CD4-positive, alpha-beta memory T cell (primary cell): ENCODE measurements at regions not wholly inside any gene's neighbourhood (a gene's known extent, or its start where the extent isn't known, plus 50 kb on each side); places are given as distances from the start of the nearest gene placed in this dataset.
A peak's percentile ranks its signal among the peaks of the same experiment; 100 is the strongest.

Source experiments
- CTCF ChIA-PET: fragments of 350-600 bp; sonication (Branson Sonifier 250); formaldehyde crosslinking; loops from one replicate; lab custom pipeline; 2021; ENCODE audit warnings: inconsistent platforms; ENCODE audit not compliant: partially characterized antibody; lab: Charles Lee
- POLR2A ChIA-PET: fragments of 350-600 bp; sonication (Branson Sonifier 250); formaldehyde crosslinking; loops from one replicate; lab custom pipeline; 2021; ENCODE audit not compliant: partially characterized antibody; lab: Charles Lee
- DNase-seq, 5 donors: peaks; one replicate each; pipeline versions ENCODE4 v3.0.0 to v3.0.0-alpha.2; 2020 to 2022; ENCODE audit warnings: mixed read lengths in 1 of 5
- H3K27ac ChIP-seq: one replicate; pipeline ENCODE4 v1.7.0; 2013; ENCODE audit warnings: low read depth, low read length
- H3K27me3 ChIP-seq: 2 replicates; pipeline ENCODE4 v1.7.0; 2013; ENCODE audit warnings: mild to moderate bottlenecking, low read length, moderate library complexity; ENCODE audit not compliant: insufficient read depth
- H3K36me3 ChIP-seq: 2 replicates; pipeline ENCODE4 v1.7.0; 2013; ENCODE audit warnings: mild to moderate bottlenecking, low read length, moderate library complexity; ENCODE audit not compliant: insufficient read depth
- H3K4me1 ChIP-seq: 2 replicates; pipeline ENCODE4 v1.7.0; 2013; ENCODE audit warnings: mild to moderate bottlenecking, low read length, moderate library complexity; ENCODE audit not compliant: insufficient read depth
- H3K4me3 ChIP-seq, 2 donors: one replicate each; pipeline ENCODE4 v1.7.0; 2013; ENCODE audit warnings: low read length in 2 of 2, mild to moderate bottlenecking in 1 of 2
- H3K9me3 ChIP-seq, 2 donors: one replicate each; pipeline ENCODE4 v1.7.0; 2013; ENCODE audit warnings: low read length in 2 of 2, control low read depth in 1 of 2; ENCODE audit not compliant: control insufficient read depth in 1 of 2
- H3K27ac Mint-ChIP-seq, 7 donors: one replicate each; pipeline ENCODE4 v1.8.0; 2020 to 2021; ENCODE audit warnings: mixed read lengths in 7 of 7, mild to moderate bottlenecking in 6 of 7, inconsistent platforms in 3 of 7, moderate library complexity in 3 of 7
- H3K27me3 Mint-ChIP-seq, 2 donors: one replicate each; pipeline ENCODE4 v1.8.0; 2020 to 2021; ENCODE audit warnings: mixed read lengths in 2 of 2
- H3K36me3 Mint-ChIP-seq, 2 donors: one replicate each; pipeline ENCODE4 v1.8.0; 2020 to 2021; ENCODE audit warnings: mixed read lengths in 2 of 2, inconsistent platforms in 1 of 2, mild to moderate bottlenecking in 1 of 2
- H3K4me1 Mint-ChIP-seq, 4 donors: one replicate each; pipeline ENCODE4 v1.8.0; 2020 to 2021; ENCODE audit warnings: mixed read lengths in 4 of 4, mild to moderate bottlenecking in 1 of 4
- H3K4me3 Mint-ChIP-seq, 8 donors: one replicate each; pipeline ENCODE4 v1.8.0; 2020 to 2021; ENCODE audit warnings: mixed read lengths in 8 of 8, mild to moderate bottlenecking in 7 of 8, moderate library complexity in 6 of 8, inconsistent platforms in 3 of 8
- H3K9me3 Mint-ChIP-seq, 8 donors: one replicate each; pipeline ENCODE4 v1.8.0; 2020 to 2021; ENCODE audit warnings: mixed read lengths in 8 of 8, mild to moderate bottlenecking in 5 of 8, inconsistent platforms in 3 of 8, moderate library complexity in 1 of 8
- intact Hi-C: fragments of 100-400 bp; cut with micrococcal nuclease; formaldehyde crosslinking; loops from one replicate; pipeline ENCODE4 v1.15.1; 2023

- DNase-seq, result no peak
Measured at GRCh38 chr10:3853547-3854303, 68.7 kb upstream of the KLF6 start.

GRCh38 chr10:3853016-3853415 is 68.0 kb upstream of the KLF6 start:
- Histone ChIP-seq H3K4me1 (peaks cover 29% of the 10 kb centered on the region), H3K9me3 (no peaks in the 10 kb centered on the region), H3K36me3 (no peaks in the 10 kb centered on the region), H3K27ac (peak overlapping the region; percentile 55), H3K4me3 (no peak overlapping the region), H3K27me3 (no peaks in the 10 kb centered on the region)
- Mint-ChIP-seq H3K36me3 (no peaks in the 10 kb centered on the region), H3K27ac (peak overlapping the region; percentile 50 to 97 (median 70)), H3K4me3 (no peak overlapping the region), H3K27me3 (no peaks in the 10 kb centered on the region), H3K9me3 (peaks cover 0 to 2% (median 0%) of the 10 kb centered on the region in 8 donors), H3K4me1 (peaks cover 15 to 45% (median 30%) of the 10 kb centered on the region in 4 donors)
- intact Hi-C loops, result no loop called here
- ChIA-PET POLR2A (interaction anchor here (0.6 to 10.1 kb wide), 18 partner anchors 14 to 227 kb away, joined by 3 to 253 read pairs (median 8); partner anchors contain the start of gene KLF6), CTCF (interaction anchor here (0.9 kb wide), 1 partner anchor 13 kb away, joined by 3 read pairs; no protein-coding TSS in a partner anchor)
- DNase-seq, result no peak

More at GRCh38 chr10:3853547-3854303, 68.7 kb upstream of the KLF6 start:
- Mint-ChIP-seq H3K4me3 (peak overlapping the region in 1 of 8 donors; percentile 15), H3K27ac (peak overlapping the region; percentile 31 to 92 (median 58)), H3K27me3 (no peaks in the 10 kb centered on the region), H3K36me3 (no peaks in the 10 kb centered on the region), H3K4me1 (peaks cover 15 to 45% (median 30%) of the 10 kb centered on the region in 4 donors), H3K9me3 (peaks cover 0 to 2% (median 0%) of the 10 kb centered on the region in 8 donors)
- Histone ChIP-seq H3K9me3 (no peaks in the 10 kb centered on the region), H3K27ac (peak overlapping the region; percentile 55), H3K4me3 (no peak overlapping the region), H3K4me1 (peaks cover 29% of the 10 kb centered on the region), H3K27me3 (no peaks in the 10 kb centered on the region), H3K36me3 (no peaks in the 10 kb centered on the region)
- CTCF ChIA-PET, result interaction anchor here (0.9 kb wide), 1 partner anchor 12 kb away, joined by 3 read pairs; no protein-coding TSS in a partner anchor
- intact Hi-C loops, result no loop called here
- POLR2A ChIA-PET, result interaction anchor here (1.3 to 10.1 kb wide), 12 partner anchors 13 to 221 kb away, joined by 3 to 253 read pairs (median 12); partner anchors contain the start of gene KLF6

GRCh38 chr10:3852147-3852904 is 67.3 kb upstream of the KLF6 start:
- Histone ChIP-seq H3K27me3 (no peaks in the 10 kb centered on the region), H3K4me1 (peaks cover 29% of the 10 kb centered on the region), H3K9me3 (no peaks in the 10 kb centered on the region), H3K36me3 (no peaks in the 10 kb centered on the region), H3K27ac (peak overlapping the region; percentile 59), H3K4me3 (no peak overlapping the region)
- no peaks in the 10 kb centered on the region for H3K27me3 Mint-ChIP-seq
- ChIA-PET POLR2A (interaction anchor here (0.6 to 10.1 kb wide), 32 partner anchors 9 to 228 kb away, joined by 3 to 253 read pairs (median 4); partner anchors contain the start of gene KLF6), CTCF (interaction anchor here (0.7 to 1.6 kb wide), 9 partner anchors 13 to 119 kb away, joined by 3 to 5 read pairs (median 3); partner anchors contain the start of gene KLF6)
- H3K36me3 Mint-ChIP-seq, result no peaks in the 10 kb centered on the region
- H3K9me3 Mint-ChIP-seq, result peaks cover 0 to 2% (median 0%) of the 10 kb centered on the region in 8 donors
- peak overlapping the region in 6 of 8 donors; percentile 17 to 72 (median 60) for H3K4me3 Mint-ChIP-seq
- peaks cover 15 to 45% (median 30%) of the 10 kb centered on the region in 4 donors for H3K4me1 Mint-ChIP-seq
- intact Hi-C loops, result loop anchor here (1.0 kb wide), 3 partner anchors 14 to 70 kb away; no protein-coding TSS in a partner anchor
- peak overlapping the region; percentile 81 to 98 (median 92) for H3K27ac Mint-ChIP-seq
- DNase-seq, result peak; percentile 64 to 95 (median 79)

GRCh38 chr10:3850999-3851937 is 66.3 kb upstream of the KLF6 start:
- DNase-seq, result no peak
- Mint-ChIP-seq H3K27ac (peak overlapping the region; percentile 81 to 98 (median 92)), H3K9me3 (peaks cover 0 to 2% (median 0%) of the 10 kb centered on the region in 8 donors), H3K27me3 (no peaks in the 10 kb centered on the region), H3K4me3 (peak overlapping the region in 5 of 8 donors; percentile 21 to 69 (median 31)), H3K4me1 (peaks cover 15 to 41% (median 30%) of the 10 kb centered on the region in 4 donors), H3K36me3 (no peaks in the 10 kb centered on the region)
- intact Hi-C loops, result no loop called here
- H3K36me3 ChIP-seq, result no peaks in the 10 kb centered on the region
- no peaks in the 10 kb centered on the region for H3K27me3 ChIP-seq
- POLR2A ChIA-PET, result interaction anchor here (0.7 to 10.1 kb wide), 26 partner anchors 15 to 224 kb away, joined by 3 to 253 read pairs (median 6); partner anchors contain the start of gene KLF6
- peak overlapping the region; percentile 59 for H3K27ac ChIP-seq
- no peak overlapping the region for H3K4me3 ChIP-seq
- peaks cover 29% of the 10 kb centered on the region for H3K4me1 ChIP-seq
- CTCF ChIA-PET, result interaction anchor here (0.7 to 1.6 kb wide), 8 partner anchors 16 to 120 kb away, joined by 3 to 5 read pairs (median 4); partner anchors contain the start of gene KLF6
- H3K9me3 ChIP-seq, result no peaks in the 10 kb centered on the region

GRCh38 chr10:3848775-3849635 is 64.0 kb upstream of the KLF6 start:
- H3K27me3 ChIP-seq, result no peaks in the 10 kb centered on the region
- intact Hi-C loops, result no loop called here
- H3K27me3 Mint-ChIP-seq, result no peaks in the 10 kb centered on the region
- H3K4me1 ChIP-seq, result peaks cover 29% of the 10 kb centered on the region
- CTCF ChIA-PET, result interaction anchor here (1.3 kb wide), 1 partner anchor 17 kb away, joined by 3 read pairs; no protein-coding TSS in a partner anchor
- H3K27ac ChIP-seq, result no peak overlapping the region
- POLR2A ChIA-PET, result interaction anchor here (0.8 to 1.9 kb wide), 2 partner anchors 64 to 67 kb away, joined by 4 to 9 read pairs; partner anchors contain the start of gene KLF6
- no peaks in the 10 kb centered on the region for H3K36me3 Mint-ChIP-seq
- H3K4me1 Mint-ChIP-seq, result peaks cover 15 to 39% (median 30%) of the 10 kb centered on the region in 4 donors
- H3K36me3 ChIP-seq, result no peaks in the 10 kb centered on the region
- no peak overlapping the region for H3K4me3 ChIP-seq
- peaks cover 0 to 2% (median 0%) of the 10 kb centered on the region in 8 donors for H3K9me3 Mint-ChIP-seq
- no peak overlapping the region for H3K4me3 Mint-ChIP-seq
- no peaks in the 10 kb centered on the region for H3K9me3 ChIP-seq
- DNase-seq, result no peak
- H3K27ac Mint-ChIP-seq, result no peak overlapping the region
